ENCODE measurements at regions not wholly inside any gene's neighbourhood (a gene's known extent, or its start where the extent isn't known, plus 50 kb on each side); places are given as distances from the start of the nearest gene placed in this dataset.
"Not testable (repeated sequence)": the region's sequence is repeated elsewhere in the genome, so short reads cannot be mapped to it uniquely, and the experiment has no call there.

- no peak for DNase-seq
- Histone ChIP-seq H3K27ac (ENCODE audit: low read length) (no peak overlapping the region), H3K27me3 (ENCODE audit: insufficient read depth, low read length, poor library complexity) (no peaks in the 10 kb centered on the region), H3K4me3 (ENCODE audit: low read depth in 1 of 2, low read length in 2 of 2) (no peak overlapping the region), H2AFZ (ENCODE audit: low read depth, low read length) (no peak overlapping the region), H3K4me1 (ENCODE audit: insufficient read depth, low read length) (peaks cover 20% of the 10 kb centered on the region), H4K20me1 (ENCODE audit: insufficient read depth, low read length) (no peaks in the 10 kb centered on the region), H3K79me2 (ENCODE audit: insufficient read depth, low read length) (no peaks in the 10 kb centered on the region), H3K36me3 (ENCODE audit: insufficient read depth, low read length) (no peaks in the 10 kb centered on the region), H3K9ac (ENCODE audit: low read depth, low read length) (no peak overlapping the region), H3K9me3 (ENCODE audit: insufficient read depth, low read length, severe bottlenecking) (no peaks in the 10 kb centered on the region), H3K4me2 (ENCODE audit: insufficient read depth, low read length) (no peak overlapping the region)
- ATAC-seq (ENCODE audit: insufficient read depth, low read depth): no peak
- TF ChIP-seq EZH2 (IDR thresholded peaks at IDR 0.05; ENCODE audit: borderline replicate concordance, low read depth, low read length, severe bottlenecking) (no peak), CTCF (IDR thresholded peaks at IDR 0.05; ENCODE audit: borderline replicate concordance, extremely low read depth, low read length, poor library complexity, severe bottlenecking) (no peak)
Observed at GRCh38 chr21:14615359-14615974, 69.4 kb upstream of the SAMSN1 start.

- no peak overlapping the region for H3K27ac ChIP-seq (ENCODE audit: low read length)
- peaks cover 23% of the 10 kb centered on the region for H3K4me1 ChIP-seq (ENCODE audit: insufficient read depth, low read length)
- no peaks in the 10 kb centered on the region for H3K79me2 ChIP-seq (ENCODE audit: insufficient read depth, low read length)
- TF ChIP-seq EZH2 (IDR thresholded peaks at IDR 0.05; ENCODE audit: borderline replicate concordance, low read depth, low read length, severe bottlenecking) (no peak), CTCF (IDR thresholded peaks at IDR 0.05; ENCODE audit: borderline replicate concordance, extremely low read depth, low read length, poor library complexity, severe bottlenecking) (no peak)
- ATAC-seq (ENCODE audit: insufficient read depth, low read depth) (no peak), DNase-seq (no peak)
- H2AFZ ChIP-seq (ENCODE audit: low read depth, low read length): no peak overlapping the region
- no peaks in the 10 kb centered on the region for H3K9me3 ChIP-seq (ENCODE audit: insufficient read depth, low read length, severe bottlenecking)
- no peaks in the 10 kb centered on the region for H4K20me1 ChIP-seq (ENCODE audit: insufficient read depth, low read length)
- no peaks in the 10 kb centered on the region for H3K36me3 ChIP-seq (ENCODE audit: insufficient read depth, low read length)
- no peak overlapping the region for H3K4me3 ChIP-seq (ENCODE audit: low read depth in 1 of 2, low read length in 2 of 2)
- no peaks in the 10 kb centered on the region for H3K27me3 ChIP-seq (ENCODE audit: insufficient read depth, low read length, poor library complexity)
- H3K4me2 ChIP-seq (ENCODE audit: insufficient read depth, low read length): no peak overlapping the region
- no peak overlapping the region for H3K9ac ChIP-seq (ENCODE audit: low read depth, low read length)
Observed at GRCh38 chr21:14614287-14614686, 68.2 kb upstream of the SAMSN1 start.

GRCh38 chr21:14613486-14614224 is 67.5 kb upstream of the SAMSN1 start:
- Histone ChIP-seq H3K4me1 (ENCODE audit: insufficient read depth, low read length) (peaks cover 21% of the 10 kb centered on the region), H3K9me3 (ENCODE audit: insufficient read depth, low read length, severe bottlenecking) (no peaks in the 10 kb centered on the region), H3K36me3 (ENCODE audit: insufficient read depth, low read length) (no peaks in the 10 kb centered on the region), H3K27ac (ENCODE audit: low read length) (no peak overlapping the region), H3K79me2 (ENCODE audit: insufficient read depth, low read length) (no peaks in the 10 kb centered on the region), H3K9ac (ENCODE audit: low read depth, low read length) (no peak overlapping the region), H3K4me3 (ENCODE audit: low read depth in 1 of 2, low read length in 2 of 2) (no peak overlapping the region), H2AFZ (ENCODE audit: low read depth, low read length) (no peak overlapping the region), H3K27me3 (ENCODE audit: insufficient read depth, low read length, poor library complexity) (no peaks in the 10 kb centered on the region), H4K20me1 (ENCODE audit: insufficient read depth, low read length) (no peaks in the 10 kb centered on the region), H3K4me2 (ENCODE audit: insufficient read depth, low read length) (no peak overlapping the region)
- no peak for TF ChIP-seq CTCF (IDR thresholded peaks at IDR 0.05; ENCODE audit: borderline replicate concordance, extremely low read depth, low read length, poor library complexity, severe bottlenecking)
- no peak for TF ChIP-seq EZH2 (IDR thresholded peaks at IDR 0.05; ENCODE audit: borderline replicate concordance, low read depth, low read length, severe bottlenecking)
- DNase-seq: no peak
- no peak for ATAC-seq (ENCODE audit: insufficient read depth, low read depth)

GRCh38 chr21:14610119-14610518 is 64.0 kb upstream of the SAMSN1 start:
- not testable (repeated sequence) for H3K4me3 ChIP-seq (ENCODE audit: low read depth in 1 of 2, low read length in 2 of 2); H3K79me2 ChIP-seq (ENCODE audit: insufficient read depth, low read length); H3K4me2 ChIP-seq (ENCODE audit: insufficient read depth, low read length); H3K9ac ChIP-seq (ENCODE audit: low read depth, low read length); H3K27me3 ChIP-seq (ENCODE audit: insufficient read depth, low read length, poor library complexity); H3K4me1 ChIP-seq (ENCODE audit: insufficient read depth, low read length); H3K36me3 ChIP-seq (ENCODE audit: insufficient read depth, low read length); DNase-seq; H4K20me1 ChIP-seq (ENCODE audit: insufficient read depth, low read length); H3K27ac ChIP-seq (ENCODE audit: low read length); H2AFZ ChIP-seq (ENCODE audit: low read depth, low read length); ATAC-seq (ENCODE audit: insufficient read depth, low read depth); H3K9me3 ChIP-seq (ENCODE audit: insufficient read depth, low read length, severe bottlenecking)
